K562 (cell line): ENCODE measurements at regions not wholly inside any gene's neighbourhood (a gene's known extent, or its start where the extent isn't known, plus 50 kb on each side); places are given as distances from the start of the nearest gene placed in this dataset.

Experiments used
- ATAC-seq: fragments of 200-7000 bp; cut with Tn5 transposase; 3 replicates; pipeline ENCODE4 v1.9.1; 2020; ENCODE audit warnings: moderate library complexity
- BruUV-seq: library from RNA; stranded (reverse); fragments of 400-500 nt; replicated peaks from 2 replicates; lab custom pipeline; 2021; lab: Mats Ljungman, UMichigan
- CTCF ChIA-PET: fragments of 300-600 bp; formaldehyde crosslinking; extraction: SDS; loops from one replicate; lab custom pipeline; 2021; ENCODE audit warnings: low intra/inter-chr PET ratio; lab: Yijun Ruan, JAX
- POLR2A ChIA-PET: fragments of 300-600, 350-650 bp; sonication (Branson Sonifier 250); formaldehyde crosslinking; extraction: SDS; loops from one replicate; lab custom pipeline; 2021; ENCODE audit warnings: antibody characterized with exemption, inconsistent platforms; lab: Yijun Ruan, JAX
- DNase-seq, 4 experiments: peaks; one replicate each; pipeline versions ENCODE4 v3.0.0 to v3.0.0-alpha.2; 2011 to 2018; ENCODE audit warnings: low spot score in 3 of 4, mixed read lengths in 3 of 4; ENCODE audit errors: extremely low read depth in 1 of 4
- FAIRE-seq: peaks from 2 replicates; lab custom pipeline; 2011; peaks lifted over from hg19 to GRCh38; lab: Jason Lieb, UNC
- H2AFZ ChIP-seq: 2 replicates; pipeline ENCODE4 v1.6.0; 2011; ENCODE audit warnings: low read depth, low read length, control low read depth, inconsistent platforms
- H3K27ac ChIP-seq: fragments of 200-600 bp; 3 replicates; pipeline ENCODE4 v1.8.0; 2011; ENCODE audit warnings: low read depth, mild to moderate bottlenecking, control low read depth, inconsistent platforms, low read length, moderate library complexity, mixed read lengths; ENCODE audit errors: extremely low read depth
- H3K27me3 ChIP-seq, 2 experiments: fragments of 300-600 bp in 1 of 2; 2 replicates in 1 of 2; 3 replicates in 1 of 2; pipeline versions ENCODE4 v1.6.0 to v1.8.0; 2011; ENCODE audit warnings: inconsistent platforms in 2 of 2, low read length in 2 of 2, mild to moderate bottlenecking in 1 of 2, mixed read lengths in 1 of 2, moderate library complexity in 1 of 2; ENCODE audit not compliant: control insufficient read depth in 2 of 2, insufficient read depth in 2 of 2
- H3K36me3 ChIP-seq: fragments of 300-600 bp; 3 replicates; pipeline ENCODE4 v1.8.0; 2011; ENCODE audit warnings: mild to moderate bottlenecking, low read length, inconsistent platforms; ENCODE audit not compliant: control insufficient read depth, insufficient read depth
- H3K4me1 ChIP-seq, 2 experiments: fragments of 200-600 bp in 1 of 2; replicated peaks in 1 of 2; 2 replicates in 1 of 2; 3 replicates in 1 of 2; pipeline versions ENCODE4 v1.5.1 to v1.8.0; 2011; ENCODE audit warnings: inconsistent platforms in 2 of 2, low read length in 2 of 2, mild to moderate bottlenecking in 1 of 2, mixed read lengths in 1 of 2, moderate library complexity in 1 of 2; ENCODE audit not compliant: control insufficient read depth in 2 of 2, insufficient read depth in 2 of 2
- H3K4me2 ChIP-seq: 2 replicates; pipeline ENCODE4 v1.6.1; 2011; ENCODE audit warnings: low read length, control low read depth, inconsistent platforms, mixed read lengths; ENCODE audit not compliant: insufficient read depth
- H3K4me3 ChIP-seq: fragments of 200-600 bp; sonication (generic), shearing (Covaris generic); 2 replicates; pipeline ENCODE4 v1.5.1; 2016; ENCODE audit warnings: control low read depth, inconsistent platforms
- H3K79me2 ChIP-seq: fragments of 200-600 bp; 3 replicates; pipeline ENCODE4 v1.8.0; 2011; ENCODE audit warnings: low read length, inconsistent platforms; ENCODE audit not compliant: control insufficient read depth, insufficient read depth
- H3K9ac ChIP-seq, 2 experiments: 2 replicates each; pipeline versions ENCODE4 v1.6.0 to v1.6.1; 2011; ENCODE audit warnings: low read depth in 2 of 2, low read length in 2 of 2, control low read depth in 1 of 2, inconsistent platforms in 1 of 2, mild to moderate bottlenecking in 1 of 2, mixed read lengths in 1 of 2; ENCODE audit not compliant: insufficient read depth in 1 of 2
- H3K9me1 ChIP-seq: one replicate; pipeline ENCODE4 v1.6.0; 2011; ENCODE audit warnings: inconsistent platforms, mild to moderate bottlenecking, low read length, moderate library complexity; ENCODE audit not compliant: control insufficient read depth, insufficient read depth
- H3K9me3 ChIP-seq: replicated peaks from 2 replicates; pipeline ENCODE4 v1.5.1; 2011; ENCODE audit warnings: low read depth, low read length, inconsistent platforms; ENCODE audit not compliant: control insufficient read depth, insufficient read depth
- H4K20me1 ChIP-seq: replicated peaks from 2 replicates; pipeline ENCODE4 v1.6.1; 2011; ENCODE audit warnings: low read length, inconsistent platforms, mixed read lengths; ENCODE audit not compliant: control insufficient read depth, insufficient read depth
- IFI16 ChIP-seq: fragments of 250-450 bp; sonication (Bioruptor Pico); IDR thresholded peaks from 2 replicates; pipeline ENCODE4 v2.1.2; 2022; ENCODE audit warnings: mild to moderate bottlenecking, inconsistent platforms
- KAT2B ChIP-seq: IDR thresholded peaks from one replicate; pipeline ENCODE4 v1.6.1; 2012; ENCODE audit warnings: low read depth, mild to moderate bottlenecking, control low read depth, inconsistent platforms, low read length, moderate library complexity
- TAF7 ChIP-seq: fragments of 450-650 bp; IDR thresholded peaks from 2 replicates; pipeline ENCODE4 v1.6.1; 2016; ENCODE audit warnings: missing genetic modification characterization, missing compliant biosample characterization
- ZNF384 ChIP-seq: IDR thresholded peaks from 2 replicates; pipeline ENCODE4 v1.6.1; 2012; ENCODE audit warnings: low read depth, low read length, improper control_type of control experiment
- ZNF445 ChIP-seq: fragments of 250-450 bp; sonication (Bioruptor Pico); IDR thresholded peaks from 2 replicates; pipeline ENCODE4 v1.4.0; 2020; ENCODE audit warnings: low read depth, mild to moderate bottlenecking, moderate library complexity
- WGBS: fragments of 100-300 bp; shearing (Covaris generic); methylation state at CpG from one replicate; pipeline ENCODE4 v1.1.6; 2016; ENCODE audit warnings: low coverage, mixed read lengths; ENCODE audit not compliant: insufficient coverage; ENCODE audit errors: missing lambda C conversion rate; 5-methylcytosine and 5-hydroxymethylcytosine counted together
- in situ Hi-C: fragments of 300-500 bp; cut with MboI; formaldehyde crosslinking; loops from 4 replicates; pipeline ENCODE4 v1.15.0; 2018; ENCODE audit warnings: inconsistent platforms, mixed read lengths
- intact Hi-C: fragments of 100-400 bp; cut with micrococcal nuclease; formaldehyde crosslinking; loops from 2 replicates; pipeline ENCODE4 v1.14.2; 2022
- TF ChIP-seq, protein P1 (sequence below), 2 experiments: fragments of 450-650 bp; IDR thresholded peaks; 2 replicates each; pipeline ENCODE4 v1.6.1; 2016

DNA sequence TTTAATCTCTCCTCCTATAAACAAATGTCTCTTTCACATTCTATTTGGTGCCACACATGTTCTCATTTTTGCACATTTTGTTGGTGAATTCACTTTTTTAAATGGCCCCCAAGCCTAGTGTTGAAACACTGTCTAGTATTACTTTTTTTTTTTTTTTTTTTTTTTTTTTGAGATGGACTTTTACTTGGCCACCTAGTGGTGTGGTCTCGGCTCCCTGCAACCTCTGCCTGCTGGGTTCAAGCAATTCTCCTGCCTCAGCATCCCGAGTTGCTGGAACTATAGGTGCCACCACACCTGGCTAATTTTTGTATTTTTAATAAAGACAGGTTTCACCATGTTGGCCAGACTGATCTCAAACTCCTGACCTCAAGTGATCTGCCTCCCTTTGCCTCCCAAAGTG, 273.8 kb upstream of the SLC14A2 start:
- Histone ChIP-seq H3K4me3 (no peak overlapping the region), H3K36me3 (no peaks in the 10 kb centered on the region), H3K79me2 (no peaks in the 10 kb centered on the region), H3K4me1 (no peaks in the 10 kb centered on the region), H3K27me3 (no peaks in the 10 kb centered on the region), H4K20me1 (no peaks in the 10 kb centered on the region), H2AFZ (no peak overlapping the region), H3K9me3 (no peaks in the 10 kb centered on the region), H3K9me1 (no peaks in the 10 kb centered on the region), H3K4me2 (no peak overlapping the region), H3K9ac (no peak overlapping the region), H3K27ac (no peak overlapping the region)
- DNase-seq (no peak), FAIRE-seq (no peak), ATAC-seq (no peak)
- ChIA-PET CTCF (no interaction called here), POLR2A (no interaction called here)
- no TSS peak for BruUV-seq
- intact Hi-C loops (no loop called here), in situ Hi-C loops (no loop called here)
- TF ChIP-seq ZNF445 (CRISPR knock-in tag) (no peak), IFI16 (CRISPR knock-in tag) (no peak), ZNF384 (0 out of 2 replicates have a peak, but pooled peaks have one; percentile 13), KAT2B (no peak), TAF7 (tag) (no peak)
- TF ChIP-seq, protein P1, sequence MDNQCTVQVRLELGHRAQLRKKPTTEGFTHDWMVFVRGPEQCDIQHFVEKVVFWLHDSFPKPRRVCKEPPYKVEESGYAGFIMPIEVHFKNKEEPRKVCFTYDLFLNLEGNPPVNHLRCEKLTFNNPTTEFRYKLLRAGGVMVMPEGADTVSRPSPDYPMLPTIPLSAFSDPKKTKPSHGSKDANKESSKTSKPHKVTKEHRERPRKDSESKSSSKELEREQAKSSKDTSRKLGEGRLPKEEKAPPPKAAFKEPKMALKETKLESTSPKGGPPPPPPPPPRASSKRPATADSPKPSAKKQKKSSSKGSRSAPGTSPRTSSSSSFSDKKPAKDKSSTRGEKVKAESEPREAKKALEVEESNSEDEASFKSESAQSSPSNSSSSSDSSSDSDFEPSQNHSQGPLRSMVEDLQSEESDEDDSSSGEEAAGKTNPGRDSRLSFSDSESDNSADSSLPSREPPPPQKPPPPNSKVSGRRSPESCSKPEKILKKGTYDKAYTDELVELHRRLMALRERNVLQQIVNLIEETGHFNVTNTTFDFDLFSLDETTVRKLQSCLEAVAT (IDR thresholded peaks at IDR 0.05) = no peak
- WGBS = 0% methylated on average over 1 of the region's 2 CpGs
